ENCODE measurements at regions not wholly inside any gene's neighbourhood (a gene's known extent, or its start where the extent isn't known, plus 50 kb on each side); places are given as distances from the start of the nearest gene placed in this dataset.
"Not testable (repeated sequence)": the region's sequence is repeated elsewhere in the genome, so short reads cannot be mapped to it uniquely, and the experiment has no call there.

GRCh38 chr3:68676136-68676535 is 256.2 kb downstream of the TAFA4 start:
- no peak for DNase-seq

GRCh38 chr3:68667346-68667745 is 265.0 kb downstream of the TAFA4 start:
- DNase-seq: no peak

- no peak for DNase-seq
Measured at GRCh38 chr3:68666429-68667136, 265.8 kb downstream of the TAFA4 start.

GRCh38 chr3:68664276-68664675 is 268.1 kb downstream of the TAFA4 start:
- no peak for DNase-seq

- DNase-seq: no peak
Measured at GRCh38 chr3:68662176-68662575, 270.2 kb downstream of the TAFA4 start.

- DNase-seq: not testable (repeated sequence)
Measured at GRCh38 chr3:68650657-68651056, 281.7 kb downstream of the TAFA4 start.

GRCh38 chr3:68648494-68648893 is 283.9 kb downstream of the TAFA4 start:
- DNase-seq: no peak

- DNase-seq: no peak
Measured at GRCh38 chr3:68631850-68632545, 300.3 kb downstream of the TAFA4 start.

- no peak for DNase-seq
Measured at GRCh38 chr3:68620211-68620610, 312.1 kb downstream of the TAFA4 start.

GRCh38 chr3:68614087-68614486 is 318.3 kb downstream of the TAFA4 start:
- no peak for DNase-seq

GRCh38 chr3:68571321-68571720 is 361.0 kb downstream of the TAFA4 start:
- DNase-seq: no peak

- DNase-seq: no peak
Measured at GRCh38 chr3:68560728-68561127, 371.6 kb downstream of the TAFA4 start.

- DNase-seq: no peak
Measured at GRCh38 chr3:68535782-68536181, 396.6 kb downstream of the TAFA4 start.

GRCh38 chr3:68523330-68523729 is 409.0 kb downstream of the TAFA4 start:
- no peak for DNase-seq

- DNase-seq: no peak
Measured at GRCh38 chr3:68515237-68515636, 417.1 kb downstream of the TAFA4 start.

GRCh38 chr3:68504201-68504600 is 428.1 kb downstream of the TAFA4 start:
- no peak for DNase-seq

- not testable (repeated sequence) for DNase-seq
Measured at GRCh38 chr3:68485845-68486244, 446.5 kb downstream of the TAFA4 start.

- no peak for DNase-seq
Measured at GRCh38 chr3:68485051-68485450, 447.3 kb downstream of the TAFA4 start.

GRCh38 chr3:68483601-68484000 is 448.7 kb downstream of the TAFA4 start:
- no peak for DNase-seq

GRCh38 chr3:68483041-68483440 is 449.3 kb downstream of the TAFA4 start:
- no peak for DNase-seq

- DNase-seq: no peak
Measured at GRCh38 chr3:68482565-68482964, 449.8 kb downstream of the TAFA4 start.

GRCh38 chr3:68479779-68480178 is 452.6 kb downstream of the TAFA4 start:
- DNase-seq: no peak

- DNase-seq: no peak
Measured at GRCh38 chr3:68468695-68469375, 463.5 kb downstream of the TAFA4 start.

- DNase-seq: no peak
Measured at GRCh38 chr3:68467465-68467864, 464.9 kb downstream of the TAFA4 start.

Data from KG1 (cell line).